AG04450 (cell line): ENCODE measurements at regions not wholly inside any gene's neighbourhood (a gene's known extent, or its start where the extent isn't known, plus 50 kb on each side); places are given as distances from the start of the nearest gene placed in this dataset.

Source experiments
- CTCF ChIA-PET: fragments of 300-600, 350-600 bp; formaldehyde crosslinking; extraction: SDS; loops from one replicate; lab custom pipeline; 2022; ENCODE audit warnings: antibody characterized with exemption, inconsistent platforms; lab: Charles Lee
- POLR2A ChIA-PET: fragments of 350-600 bp; formaldehyde crosslinking; extraction: SDS; loops from one replicate; lab custom pipeline; 2021; ENCODE audit warnings: antibody characterized with exemption, inconsistent platforms; lab: Yijun Ruan, JAX
- DNase-seq: peaks from one replicate; pipeline ENCODE4 v3.0.0-alpha.2; 2011; ENCODE audit warnings: low read depth, low spot score
- H3K27ac ChIP-seq: one replicate; pipeline ENCODE4 v1.5.1; 2012; ENCODE audit warnings: low read depth, low read length, control low read depth
- H3K27me3 ChIP-seq: one replicate; pipeline ENCODE4 v1.6.0; 2012; ENCODE audit warnings: low read length; ENCODE audit not compliant: control insufficient read depth, insufficient read depth
- H3K4me3 ChIP-seq: 2 replicates; pipeline ENCODE4 v1.5.1; 2011; ENCODE audit warnings: mild to moderate bottlenecking, low read depth, low read length, control low read depth
- H3K9me3 ChIP-seq: 2 replicates; pipeline ENCODE4 v1.5.1; 2012; ENCODE audit warnings: low read length; ENCODE audit not compliant: control insufficient read depth, insufficient read depth
- CTCF ChIP-seq: IDR thresholded peaks from 2 replicates; pipeline ENCODE4 v1.5.1; 2011; ENCODE audit warnings: low read depth, low read length, control low read depth, inconsistent platforms

DNA sequence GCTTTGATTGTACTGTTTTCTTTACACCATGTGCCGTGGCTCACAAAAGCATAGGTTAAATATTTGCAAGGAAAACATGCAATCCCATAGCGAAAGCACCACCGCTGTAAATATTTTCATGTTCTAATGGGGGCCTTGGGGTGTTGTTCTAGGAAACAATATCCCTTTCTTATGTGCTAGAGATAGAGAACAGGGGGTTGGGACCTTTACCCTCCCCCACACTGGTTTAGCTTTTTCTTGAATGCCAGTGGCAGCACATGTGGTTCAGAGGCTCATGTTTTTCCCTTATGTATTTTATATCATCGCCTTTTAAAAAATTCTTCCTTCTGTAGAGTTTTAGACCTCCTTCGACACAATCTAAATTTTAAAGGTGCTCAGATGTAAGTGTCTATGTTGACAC is 422.6 kb upstream of the TENM3 start:
- Histone ChIP-seq H3K4me3 (no peak overlapping the region), H3K27me3 (no peaks in the 10 kb centered on the region), H3K9me3 (no peaks in the 10 kb centered on the region), H3K27ac (no peak overlapping the region)
- DNase-seq: no peak
- no peak for TF ChIP-seq CTCF
- ChIA-PET POLR2A (no interaction called here), CTCF (no interaction called here)

- Histone ChIP-seq H3K27ac (no peak overlapping the region), H3K27me3 (no peaks in the 10 kb centered on the region), H3K4me3 (no peak overlapping the region), H3K9me3 (no peaks in the 10 kb centered on the region)
- DNase-seq: no peak
- ChIA-PET POLR2A (no interaction called here), CTCF (no interaction called here)
- TF ChIP-seq CTCF: no peak
Observed at GRCh38 chr4:181821039-181822004, 421.9 kb upstream of the TENM3 start.

DNA sequence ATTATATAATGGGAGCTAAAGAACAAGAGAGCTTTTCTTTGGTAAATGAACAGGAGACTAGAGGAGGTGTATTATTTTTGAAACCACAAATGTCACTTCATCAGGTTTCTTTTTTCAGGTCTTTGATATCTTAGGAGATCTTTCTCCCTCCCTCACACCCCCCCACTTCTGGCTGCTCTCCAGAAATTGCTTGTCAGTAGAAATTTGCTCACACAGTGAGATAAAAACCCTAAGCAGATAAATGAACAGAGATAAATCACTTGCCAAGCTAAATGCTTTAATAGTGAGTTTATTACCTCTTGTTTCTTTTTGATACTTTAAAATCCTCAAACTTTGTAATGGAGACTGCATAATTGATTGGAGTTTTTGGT is 421.2 kb upstream of the TENM3 start:
- POLR2A ChIA-PET: no interaction called here

DNA sequence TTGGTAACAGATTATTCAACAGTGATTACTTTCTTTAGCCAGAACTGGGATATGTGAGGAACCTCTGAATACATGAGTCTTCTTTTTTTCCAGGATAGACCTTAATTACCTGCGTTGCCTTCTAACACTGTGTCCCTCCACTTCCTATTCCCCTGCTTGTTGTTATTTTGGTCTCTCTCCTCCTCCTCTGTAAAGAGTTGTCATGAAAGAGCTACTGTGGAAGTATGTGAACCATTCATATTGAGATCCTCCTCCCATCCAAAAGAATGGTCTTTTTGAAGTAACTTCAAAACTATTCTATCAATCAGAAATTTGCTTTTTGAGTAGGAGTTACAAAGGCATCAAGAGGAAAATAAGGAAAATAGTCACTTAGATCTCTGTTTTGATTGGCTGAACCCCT is 420.0 kb upstream of the TENM3 start:
- Histone ChIP-seq H3K9me3 (no peaks in the 10 kb centered on the region), H3K27ac (no peak overlapping the region), H3K27me3 (no peaks in the 10 kb centered on the region), H3K4me3 (no peak overlapping the region)
- TF ChIP-seq CTCF: no peak
- POLR2A ChIA-PET: no interaction called here
- CTCF ChIA-PET: interaction anchor here (0.6 kb wide), 1 partner anchor 136 kb away, joined by 4 read pairs; no protein-coding TSS in a partner anchor
- no peak for DNase-seq

More for the DNA sequence above, 421.2 kb upstream of the TENM3 start:
- no peaks in the 10 kb centered on the region for H3K27me3 ChIP-seq
- CTCF ChIA-PET: no interaction called here
- no peak for TF ChIP-seq CTCF
- DNase-seq: no peak
- H3K9me3 ChIP-seq: no peaks in the 10 kb centered on the region
- H3K27ac ChIP-seq: no peak overlapping the region
- no peak overlapping the region for H3K4me3 ChIP-seq

DNA sequence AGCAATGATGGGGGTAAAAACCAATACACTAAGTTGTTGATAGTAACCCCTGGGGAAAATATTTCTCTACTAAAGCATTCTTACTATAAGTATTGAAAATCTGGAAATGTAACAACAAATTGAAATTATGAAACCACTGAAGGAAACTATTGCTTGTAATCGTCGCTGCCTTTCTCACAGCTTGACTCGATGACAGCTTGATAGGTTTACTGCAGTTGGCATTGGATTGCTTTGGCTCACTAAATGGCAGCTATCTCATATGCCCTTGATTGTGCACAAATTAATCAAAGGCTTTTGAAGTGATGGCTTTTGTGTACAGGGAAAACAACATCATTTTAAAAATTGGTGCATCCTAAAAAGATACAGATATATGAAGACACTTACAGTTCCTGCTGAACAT is 419.6 kb upstream of the TENM3 start:
- no peak for TF ChIP-seq CTCF
- H3K9me3 ChIP-seq: no peaks in the 10 kb centered on the region
- H3K27me3 ChIP-seq: no peaks in the 10 kb centered on the region
- DNase-seq: no peak
- POLR2A ChIA-PET: no interaction called here
- H3K4me3 ChIP-seq: no peak overlapping the region
- CTCF ChIA-PET: interaction anchor here (0.6 kb wide), 1 partner anchor 136 kb away, joined by 4 read pairs; no protein-coding TSS in a partner anchor
- no peak overlapping the region for H3K27ac ChIP-seq
